NOMO-1 treated with dmso at 0.1 percent for 144 hours (cell line): ENCODE measurements at regions not wholly inside any gene's neighbourhood (a gene's known extent, or its start where the extent isn't known, plus 50 kb on each side); places are given as distances from the start of the nearest gene placed in this dataset.

Experiments used
- DNase-seq: peaks from one replicate; lab custom pipeline; 2025; ENCODE audit not compliant: unreplicated experiment; lab: John Stamatoyannopoulos, UW

- no peak for DNase-seq
Observed at GRCh38 chr6:159118924-159119323, 50.3 kb upstream of the FNDC1 start.

- peak; percentile 6 for DNase-seq
Observed at GRCh38 chr6:159117563-159117962, 51.6 kb upstream of the FNDC1 start.

- DNase-seq = no peak
Observed at GRCh38 chr6:159117046-159117445, 52.2 kb upstream of the FNDC1 start.

- peak; percentile 59 for DNase-seq
Observed at GRCh38 chr6:159116343-159116742, 52.9 kb upstream of the FNDC1 start.

- no peak for DNase-seq
Observed at GRCh38 chr6:159114569-159114968, 54.6 kb upstream of the FNDC1 start.

- no peak for DNase-seq
Observed at GRCh38 chr6:159113223-159113622, 56.0 kb upstream of the FNDC1 start.

- DNase-seq = no peak
Observed at GRCh38 chr6:159112714-159113113, 56.5 kb upstream of the FNDC1 start.

- no peak for DNase-seq
Observed at GRCh38 chr6:159110748-159111147, 58.5 kb upstream of the FNDC1 start.

- no peak for DNase-seq
Observed at GRCh38 chr6:159110013-159110412, 59.2 kb upstream of the FNDC1 start.

- DNase-seq = no peak
Observed at GRCh38 chr6:159109391-159109790, 59.8 kb upstream of the FNDC1 start.

- no peak for DNase-seq
Observed at GRCh38 chr6:159108426-159108985, 60.7 kb upstream of the FNDC1 start.

- no peak for DNase-seq
Observed at GRCh38 chr6:159107451-159108260, 61.5 kb upstream of the FNDC1 start.

GRCh38 chr6:159106627-159107241 lies 61.9 kb upstream of the TAGAP start:
- peak; percentile 64 for DNase-seq

GRCh38 chr6:159105716-159106115 lies 60.9 kb upstream of the TAGAP start:
- no peak for DNase-seq

- DNase-seq = no peak
Observed at GRCh38 chr6:159104931-159105330, 60.1 kb upstream of the TAGAP start.

GRCh38 chr6:159104163-159104925 lies 59.6 kb upstream of the TAGAP start:
- peak; percentile 52 for DNase-seq

GRCh38 chr6:159103396-159104162 lies 58.8 kb upstream of the TAGAP start:
- no peak for DNase-seq

- no peak for DNase-seq
Observed at GRCh38 chr6:159102373-159103160, 57.8 kb upstream of the TAGAP start.

GRCh38 chr6:159101656-159102055 lies 56.9 kb upstream of the TAGAP start:
- DNase-seq = no peak
